HG03521 (cell line): ENCODE measurements at regions not wholly inside any gene's neighbourhood (a gene's known extent, or its start where the extent isn't known, plus 50 kb on each side); places are given as distances from the start of the nearest gene placed in this dataset.

Experiments
- ATAC-seq: cut with Tn5 transposase; IDR thresholded peaks from one replicate; pipeline ENCODE4 v1.9.1; 2021; ENCODE audit warnings: mild to moderate bottlenecking, moderate library complexity; ENCODE audit not compliant: unreplicated experiment

DNA sequence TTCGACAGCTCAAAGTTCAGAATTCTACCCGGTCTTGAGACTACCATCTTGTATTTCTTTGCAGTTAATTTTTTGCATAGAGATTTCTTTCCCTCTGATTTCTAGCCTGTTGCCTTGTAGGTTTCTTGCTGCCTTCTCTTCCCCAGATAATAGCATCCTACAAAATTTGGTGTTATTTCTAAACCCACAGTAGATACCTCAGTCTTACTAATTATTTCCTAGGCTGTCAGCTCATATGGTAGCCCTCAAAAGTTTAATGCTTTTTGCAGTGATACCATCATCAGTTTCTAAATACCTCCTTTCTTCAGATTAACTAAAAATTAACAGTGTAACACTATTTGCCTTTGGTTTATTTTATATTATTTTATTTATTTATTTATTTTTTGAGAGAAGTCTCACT, 61.9 kb upstream of the TMPO start:
- no peak for ATAC-seq

DNA sequence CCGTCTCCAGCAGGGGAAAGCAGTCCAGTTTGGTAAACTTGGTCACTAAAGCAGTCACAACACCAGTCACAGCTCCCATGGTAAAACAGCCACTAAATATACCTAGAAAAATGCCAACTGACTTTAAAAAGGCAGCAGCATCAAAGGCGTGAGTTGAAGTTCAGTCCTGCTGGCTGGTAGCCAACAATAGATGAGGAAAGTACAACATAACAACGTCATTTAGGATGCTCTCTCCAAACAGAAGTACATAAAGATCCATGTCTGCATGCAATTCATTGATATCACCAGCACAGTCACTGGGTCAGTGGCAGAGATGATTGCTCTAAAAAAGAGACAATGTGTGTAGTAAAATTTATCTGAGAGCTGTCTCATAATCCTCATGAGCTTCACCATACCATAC, 59.3 kb upstream of the TMPO start:
- ATAC-seq, result no peak

DNA sequence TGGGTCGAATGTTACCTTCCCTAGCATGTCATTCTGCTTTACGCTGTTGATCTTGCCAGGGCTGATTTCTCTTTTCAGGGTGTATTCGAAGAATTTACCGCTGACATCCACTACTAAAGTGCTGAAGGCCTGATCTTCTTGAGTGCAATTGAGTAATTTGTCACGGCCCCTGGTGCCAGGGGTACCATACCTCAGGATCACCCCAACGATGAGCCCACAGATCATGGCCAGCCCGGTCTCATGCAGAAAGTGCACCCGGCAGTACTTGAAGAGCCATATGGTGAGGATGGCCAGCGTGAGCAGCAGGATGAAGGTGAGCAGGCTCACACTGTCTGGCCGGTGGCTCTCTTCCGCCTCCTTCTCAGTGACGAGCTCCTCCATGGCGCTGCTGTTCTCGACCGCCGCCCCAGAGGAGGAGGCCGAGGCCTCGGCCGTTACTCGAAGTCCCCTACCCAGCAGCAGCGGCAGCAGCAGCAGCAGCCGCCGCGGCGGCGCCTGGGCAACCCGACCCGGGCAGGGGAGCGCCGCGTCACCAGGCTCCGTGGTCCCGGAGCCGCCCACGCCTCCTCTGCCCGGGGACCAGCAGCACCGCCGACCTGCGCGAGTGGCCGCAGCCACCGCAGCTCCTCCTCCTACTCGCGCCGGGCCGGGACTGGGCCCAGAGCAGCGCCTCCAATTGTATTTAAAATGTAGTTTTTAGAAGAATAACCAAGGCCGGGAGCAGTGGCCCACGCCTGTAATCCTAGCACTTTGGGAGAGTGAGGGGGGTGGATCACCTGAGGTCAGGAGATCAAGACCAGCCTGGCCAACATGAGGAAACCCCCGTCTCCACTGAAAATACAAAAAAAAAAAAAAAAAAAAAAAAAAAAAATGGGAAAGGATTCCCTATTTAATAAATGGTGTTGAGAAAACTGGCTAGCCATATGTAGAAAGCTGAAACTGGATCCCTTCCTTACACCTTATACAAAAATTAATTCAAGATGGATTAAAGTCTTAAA, 58.5 kb upstream of the TMPO start:
- no peak for ATAC-seq

DNA sequence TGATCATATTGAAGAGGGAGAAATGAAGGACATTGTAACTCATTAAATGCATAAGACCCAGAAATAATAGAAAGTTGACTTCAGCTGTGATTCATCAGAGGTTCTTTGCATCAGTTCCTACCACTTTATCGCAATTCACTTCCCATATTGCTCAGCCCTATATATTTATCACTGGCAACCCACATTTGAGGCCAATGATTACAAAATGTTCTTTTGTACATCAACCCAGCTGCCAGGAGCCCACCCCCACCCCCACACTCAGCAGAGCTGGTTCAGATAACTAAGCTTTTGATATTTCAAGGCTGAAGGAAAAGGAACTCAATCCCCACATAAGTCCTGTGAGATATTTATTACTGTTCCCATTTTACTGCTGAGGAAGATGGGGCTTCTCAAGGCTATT, 51.2 kb upstream of the TMPO start:
- no peak for ATAC-seq

DNA sequence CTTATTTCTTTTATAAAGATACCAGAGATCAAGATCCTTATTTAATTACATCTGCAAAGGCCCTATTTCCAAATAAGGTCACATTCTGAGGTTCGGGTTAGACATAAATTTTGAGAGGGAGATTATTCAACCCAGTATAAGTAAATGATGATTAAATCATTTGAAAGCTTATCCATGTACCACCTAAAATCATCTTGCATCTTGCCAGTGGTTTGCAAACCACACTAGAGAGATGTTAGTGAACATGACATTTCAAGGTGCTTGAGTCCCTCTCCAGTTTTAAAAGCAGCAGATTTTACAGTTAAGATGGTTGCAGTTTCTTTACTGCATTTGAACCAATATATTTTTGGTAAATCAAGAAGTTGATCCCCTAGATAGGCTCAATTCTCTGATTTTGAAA, 49.9 kb upstream of the TMPO start:
- ATAC-seq, result no peak
